ENCODE measurements at regions not wholly inside any gene's neighbourhood (a gene's known extent, or its start where the extent isn't known, plus 50 kb on each side); places are given as distances from the start of the nearest gene placed in this dataset.

- H3K36me3 ChIP-seq: no peaks in the 10 kb centered on the region
- no peak overlapping the region for H3K27ac ChIP-seq
- intact Hi-C loops (cut with DNase I): no loop called here
- TF ChIP-seq POLR2AphosphoS5 (IDR thresholded peaks at IDR 0.05; ENCODE audit: insufficient read depth in 1 of 2, low read depth in 1 of 2): no peak
- no peak for TF ChIP-seq POLR2A (IDR thresholded peaks at IDR 0.05)
- no peak for TF ChIP-seq CTCF (IDR thresholded peaks at IDR 0.05)
- no peak for DNase-seq (ENCODE audit: extremely low spot score in 2 of 2)
- H3K4me3 ChIP-seq: no peak overlapping the region
- no peaks in the 10 kb centered on the region for H3K4me1 ChIP-seq
- H3K27me3 ChIP-seq: no peaks in the 10 kb centered on the region
- H3K9me3 ChIP-seq: no peaks in the 10 kb centered on the region
Measured at GRCh38 chr12:11446372-11446771, 51.0 kb upstream of the PRB2 start.

DNA sequence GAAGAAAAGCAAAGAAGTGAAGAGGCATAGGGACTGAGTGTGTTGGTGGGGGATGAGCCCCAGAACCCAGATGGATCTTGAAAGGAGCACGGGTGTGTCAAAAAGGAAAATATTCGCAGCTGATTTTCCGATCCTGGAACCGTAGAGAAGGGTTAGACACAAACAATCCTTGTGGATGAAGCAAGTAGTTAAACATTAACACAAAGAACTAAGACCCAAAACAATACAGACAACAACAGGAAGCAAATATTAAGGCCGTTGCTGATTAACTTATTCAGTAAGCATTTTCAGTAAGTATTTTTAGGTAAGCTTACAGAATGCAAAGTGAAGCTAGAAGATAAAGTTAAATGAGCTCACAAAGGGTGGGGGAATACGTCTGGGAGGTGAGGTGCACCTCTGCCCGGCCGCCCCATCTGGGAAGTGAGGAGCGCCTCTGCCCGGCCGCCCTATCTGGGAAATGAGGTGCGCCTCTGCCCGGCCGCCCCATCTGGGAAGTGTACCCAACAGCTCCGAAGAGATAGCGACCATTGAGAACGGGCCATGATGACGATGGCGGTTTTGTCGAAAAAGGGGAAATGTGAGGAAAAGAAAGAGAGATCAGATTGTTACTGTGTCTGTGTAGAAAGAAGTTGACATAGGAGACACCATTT is 62.8 kb upstream of the PRB2 start:
- TF ChIP-seq POLR2A (IDR thresholded peaks at IDR 0.05) (no peak), POLR2AphosphoS5 (IDR thresholded peaks at IDR 0.05; ENCODE audit: insufficient read depth in 1 of 2, low read depth in 1 of 2) (no peak), CTCF (IDR thresholded peaks at IDR 0.05) (no peak)
- Histone ChIP-seq H3K27me3 (no peaks in the 10 kb centered on the region), H3K9me3 (no peaks in the 10 kb centered on the region), H3K4me3 (no peak overlapping the region), H3K4me1 (no peaks in the 10 kb centered on the region), H3K36me3 (no peaks in the 10 kb centered on the region), H3K27ac (no peak overlapping the region)
- intact Hi-C loops (cut with DNase I): no loop called here
- no peak for DNase-seq (ENCODE audit: extremely low spot score in 2 of 2)

- no peaks in the 10 kb centered on the region for H3K27me3 ChIP-seq
- no peaks in the 10 kb centered on the region for H3K4me1 ChIP-seq
- intact Hi-C loops (cut with DNase I): no loop called here
- no peak overlapping the region for H3K27ac ChIP-seq
- no peaks in the 10 kb centered on the region for H3K9me3 ChIP-seq
- TF ChIP-seq POLR2A (IDR thresholded peaks at IDR 0.05): no peak
- no peak for TF ChIP-seq CTCF (IDR thresholded peaks at IDR 0.05)
- no peak for TF ChIP-seq POLR2AphosphoS5 (IDR thresholded peaks at IDR 0.05; ENCODE audit: insufficient read depth in 1 of 2, low read depth in 1 of 2)
- DNase-seq (ENCODE audit: extremely low spot score in 2 of 2): no peak
- H3K36me3 ChIP-seq: no peaks in the 10 kb centered on the region
- no peak overlapping the region for H3K4me3 ChIP-seq
Measured at GRCh38 chr12:11460343-11461023, 65.1 kb upstream of the PRB2 start.

- Histone ChIP-seq H3K27me3 (no peaks in the 10 kb centered on the region), H3K27ac (no peak overlapping the region), H3K9me3 (no peaks in the 10 kb centered on the region), H3K4me3 (no peak overlapping the region), H3K36me3 (no peaks in the 10 kb centered on the region), H3K4me1 (no peaks in the 10 kb centered on the region)
- no peak for TF ChIP-seq POLR2A (IDR thresholded peaks at IDR 0.05)
- TF ChIP-seq POLR2AphosphoS5 (IDR thresholded peaks at IDR 0.05; ENCODE audit: insufficient read depth in 1 of 2, low read depth in 1 of 2): no peak
- TF ChIP-seq CTCF (IDR thresholded peaks at IDR 0.05): no peak
- intact Hi-C loops (cut with DNase I): no loop called here
- DNase-seq (ENCODE audit: extremely low spot score in 2 of 2): no peak
Measured at GRCh38 chr12:11461433-11461832, 66.1 kb upstream of the PRB2 start.

- TF ChIP-seq POLR2A (IDR thresholded peaks at IDR 0.05) (no peak), CTCF (IDR thresholded peaks at IDR 0.05) (no peak), POLR2AphosphoS5 (IDR thresholded peaks at IDR 0.05; ENCODE audit: insufficient read depth in 1 of 2, low read depth in 1 of 2) (no peak)
- H3K27ac ChIP-seq: no peak overlapping the region
- DNase-seq (ENCODE audit: extremely low spot score in 2 of 2): no peak
Measured at GRCh38 chr12:11477110-11477509, 81.7 kb upstream of the PRB2 start.

More at GRCh38 chr12:11477110-11477509, 81.7 kb upstream of the PRB2 start:
- Histone ChIP-seq H3K9me3 (no peaks in the 10 kb centered on the region), H3K27me3 (no peaks in the 10 kb centered on the region), H3K4me1 (no peaks in the 10 kb centered on the region), H3K4me3 (no peak overlapping the region), H3K36me3 (no peaks in the 10 kb centered on the region)
- intact Hi-C loops (cut with DNase I): no loop called here

Measured in vagina (tissue), 2 donors.